Testis (tissue), 2 donors: ENCODE measurements at regions not wholly inside any gene's neighbourhood (a gene's known extent, or its start where the extent isn't known, plus 50 kb on each side); places are given as distances from the start of the nearest gene placed in this dataset.

Experiments used
- POLR2A ChIP-seq: fragments of 450-650 bp; IDR thresholded peaks from one replicate; pipeline ENCODE4 v1.6.1; 2017; ENCODE audit warnings: antibody characterized with exemption, mild to moderate bottlenecking, moderate library complexity
- TF ChIP-seq, protein P1 (sequence below), 3 experiments: fragments of 450-650 bp in 2 of 3; fragments of 200-600 bp in 1 of 3; sonication (generic) in 1 of 3; IDR thresholded peaks; one replicate each; pipeline ENCODE4 v1.5.1; 2016 to 2019; ENCODE audit warnings: antibody characterized with exemption in 3 of 3, mild to moderate bottlenecking in 2 of 3, moderate library complexity in 1 of 3

GRCh38 chr20:6277661-6278240 is 154.9 kb upstream of the FERMT1 start:
- TF ChIP-seq, protein P1, sequence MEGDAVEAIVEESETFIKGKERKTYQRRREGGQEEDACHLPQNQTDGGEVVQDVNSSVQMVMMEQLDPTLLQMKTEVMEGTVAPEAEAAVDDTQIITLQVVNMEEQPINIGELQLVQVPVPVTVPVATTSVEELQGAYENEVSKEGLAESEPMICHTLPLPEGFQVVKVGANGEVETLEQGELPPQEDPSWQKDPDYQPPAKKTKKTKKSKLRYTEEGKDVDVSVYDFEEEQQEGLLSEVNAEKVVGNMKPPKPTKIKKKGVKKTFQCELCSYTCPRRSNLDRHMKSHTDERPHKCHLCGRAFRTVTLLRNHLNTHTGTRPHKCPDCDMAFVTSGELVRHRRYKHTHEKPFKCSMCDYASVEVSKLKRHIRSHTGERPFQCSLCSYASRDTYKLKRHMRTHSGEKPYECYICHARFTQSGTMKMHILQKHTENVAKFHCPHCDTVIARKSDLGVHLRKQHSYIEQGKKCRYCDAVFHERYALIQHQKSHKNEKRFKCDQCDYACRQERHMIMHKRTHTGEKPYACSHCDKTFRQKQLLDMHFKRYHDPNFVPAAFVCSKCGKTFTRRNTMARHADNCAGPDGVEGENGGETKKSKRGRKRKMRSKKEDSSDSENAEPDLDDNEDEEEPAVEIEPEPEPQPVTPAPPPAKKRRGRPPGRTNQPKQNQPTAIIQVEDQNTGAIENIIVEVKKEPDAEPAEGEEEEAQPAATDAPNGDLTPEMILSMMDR (IDR thresholded peaks at IDR 0.05): no peak
- TF ChIP-seq POLR2A: no peak
